T-helper 1 cell treated with Interleukin-12 subunit alpha and Interleukin-12 subunit beta and Interleukin-4 antibody, amounts not matched to agents 30 ng/mL and 1 ng/mL, for 36 hours (primary cell): ENCODE measurements at regions not wholly inside any gene's neighbourhood (a gene's known extent, or its start where the extent isn't known, plus 50 kb on each side); places are given as distances from the start of the nearest gene placed in this dataset.
"Not testable (repeated sequence)": the region's sequence is repeated elsewhere in the genome, so short reads cannot be mapped to it uniquely, and the experiment has no call there.

Experiments used
- intact Hi-C: fragments of 100-400 bp; cut with micrococcal nuclease; formaldehyde crosslinking; loops from one replicate; pipeline ENCODE4 v1.15.1; 2024

DNA sequence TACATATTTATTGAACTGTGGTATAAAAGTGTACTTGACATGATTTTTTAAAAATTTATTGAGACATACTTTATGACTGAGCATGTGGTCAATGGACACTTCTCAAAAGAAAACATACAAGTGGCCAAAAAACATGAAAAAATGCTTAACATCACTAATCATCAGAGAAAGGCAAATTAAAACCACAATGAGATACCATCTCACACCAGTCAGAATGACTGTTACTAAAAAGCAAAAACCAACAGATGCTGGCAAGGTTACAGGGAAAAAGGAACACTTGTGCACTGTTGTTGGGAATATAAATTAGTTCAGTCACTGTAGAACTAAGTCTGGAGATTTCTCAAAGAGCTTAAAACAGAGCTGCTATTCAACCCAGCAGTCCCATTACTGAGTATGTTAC lies 1177.6 kb downstream of the GALC start:
- intact Hi-C loops, result no loop called here

DNA sequence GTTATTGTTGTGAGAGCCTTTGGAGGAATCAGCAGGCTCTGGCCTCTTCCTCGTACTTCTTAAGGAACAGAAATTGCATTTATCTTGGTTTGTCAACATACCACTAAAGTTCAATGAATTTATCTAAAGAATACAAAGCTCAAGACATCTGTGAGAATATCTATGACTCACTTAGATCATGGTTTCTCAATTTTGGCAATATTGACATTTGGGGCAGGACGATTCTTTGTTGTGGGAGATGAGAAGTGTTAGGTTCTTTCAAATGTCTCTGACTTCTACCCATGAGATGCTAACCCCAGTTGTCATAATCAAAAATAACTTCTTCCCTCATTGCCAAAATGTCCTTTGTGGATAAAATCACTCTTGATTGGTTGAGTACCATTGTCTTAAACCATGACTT lies 1190.3 kb downstream of the GALC start:
- intact Hi-C loops, result no loop called here

DNA sequence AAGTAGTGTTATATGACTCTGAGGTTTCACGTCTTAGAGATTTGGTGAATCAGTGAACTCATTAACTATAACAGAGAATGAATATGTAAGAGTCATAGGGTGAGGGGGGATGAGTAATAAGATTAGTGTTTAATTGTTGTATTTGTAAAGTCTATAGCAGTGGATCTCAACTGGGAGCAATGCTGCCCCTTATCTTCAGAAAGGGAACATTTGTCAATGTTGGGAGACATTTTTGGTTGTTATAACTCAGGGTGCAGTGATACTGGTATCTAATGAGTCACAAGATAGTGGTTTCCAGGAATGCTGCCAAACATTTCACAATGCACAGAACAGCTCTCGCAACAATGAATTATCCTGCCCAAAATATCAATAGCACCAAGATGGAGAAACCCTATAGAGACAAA lies 1193.7 kb downstream of the GALC start:
- intact Hi-C loops, result no loop called here

DNA sequence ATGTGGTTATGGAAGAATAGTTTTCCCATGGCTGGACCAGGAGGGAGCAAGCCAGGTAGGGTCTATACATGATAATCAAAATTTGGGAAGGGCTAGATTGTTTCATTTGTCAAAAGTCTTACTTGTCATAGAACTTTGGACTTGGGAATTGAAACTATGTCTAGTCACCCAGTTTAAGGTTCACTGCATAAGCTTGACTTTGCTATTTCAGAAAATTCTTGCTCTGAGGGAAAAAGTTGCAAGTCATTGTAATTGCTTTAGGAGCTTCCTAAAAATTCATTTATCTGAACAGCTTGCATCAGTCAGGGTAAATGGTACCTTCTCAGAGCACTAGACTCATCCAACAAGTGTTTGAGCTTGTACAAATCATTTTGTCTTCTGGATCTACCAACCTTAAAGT lies 1194.7 kb downstream of the GALC start:
- intact Hi-C loops, result no loop called here

DNA sequence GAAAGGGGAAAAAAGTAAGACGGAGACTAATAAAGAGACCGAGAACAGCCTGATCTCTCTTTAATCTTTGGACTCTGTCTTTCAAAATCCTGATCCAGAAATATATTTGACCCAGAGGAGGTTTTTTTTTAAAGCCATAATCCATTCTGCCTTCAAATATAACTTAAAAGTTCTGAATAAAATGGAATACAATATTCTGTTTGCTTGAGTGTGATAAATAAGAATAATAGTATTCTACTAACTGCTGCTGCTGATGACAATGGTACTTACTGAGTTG lies 1196.0 kb downstream of the GALC start:
- intact Hi-C loops, result no loop called here

DNA sequence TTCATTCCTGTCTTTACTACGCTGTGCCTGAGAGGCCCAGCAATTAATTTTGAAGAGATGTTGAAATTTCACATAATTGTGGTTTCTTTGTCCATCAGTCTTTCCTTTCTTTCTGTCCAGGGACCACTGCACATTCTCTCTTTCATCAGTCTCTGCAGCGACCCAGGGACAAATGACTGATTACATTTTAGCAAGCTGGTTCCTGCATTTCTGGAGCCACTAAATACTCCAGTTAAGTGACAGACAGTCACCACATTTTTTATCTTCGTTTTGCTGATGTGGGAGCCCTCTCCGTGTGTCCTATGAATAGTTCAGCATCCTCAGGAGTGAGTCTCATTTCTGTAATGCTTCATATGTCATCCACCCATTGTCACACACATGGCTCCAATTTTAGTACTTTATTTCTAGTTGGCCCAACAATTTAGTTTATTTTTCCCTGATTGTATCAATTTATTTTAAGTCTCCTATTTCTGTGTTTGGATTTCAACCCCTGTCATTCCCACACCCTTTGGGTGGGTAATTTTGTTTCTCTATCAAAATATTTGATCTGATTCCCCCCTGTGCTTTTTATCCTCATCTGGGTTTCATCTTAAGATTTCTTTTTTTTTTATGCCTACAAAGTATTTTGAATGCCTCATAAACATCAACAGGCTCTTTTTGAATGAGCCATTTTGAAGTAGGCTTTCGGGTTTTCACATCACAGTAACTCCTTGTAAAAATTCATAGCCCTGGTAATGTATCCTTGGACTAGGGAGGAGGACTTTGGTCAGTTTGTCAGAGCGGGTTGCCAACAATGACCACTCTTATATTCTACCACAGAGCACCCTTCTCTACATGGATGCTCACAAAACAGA lies 1196.5 kb downstream of the GALC start:
- intact Hi-C loops, result no loop called here

DNA sequence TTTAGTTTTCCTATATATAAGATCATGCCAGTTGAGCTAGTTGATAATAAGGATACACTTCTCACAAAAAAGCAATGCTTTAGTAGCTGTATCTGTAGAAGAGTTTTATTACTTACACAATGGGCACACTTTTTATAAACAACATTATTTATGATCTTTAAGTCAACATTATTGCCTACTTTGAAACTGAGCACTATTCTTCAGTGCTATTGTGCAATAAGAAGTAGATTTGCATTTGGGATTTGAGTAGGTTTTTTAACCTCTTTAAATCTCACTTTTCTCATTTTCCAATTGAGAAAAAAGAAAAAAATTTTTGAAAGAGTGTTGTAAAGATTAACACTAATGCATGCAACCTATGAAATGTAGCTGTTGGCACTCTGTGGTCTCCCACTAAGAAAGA lies 1198.3 kb downstream of the GALC start:
- intact Hi-C loops, result no loop called here

DNA sequence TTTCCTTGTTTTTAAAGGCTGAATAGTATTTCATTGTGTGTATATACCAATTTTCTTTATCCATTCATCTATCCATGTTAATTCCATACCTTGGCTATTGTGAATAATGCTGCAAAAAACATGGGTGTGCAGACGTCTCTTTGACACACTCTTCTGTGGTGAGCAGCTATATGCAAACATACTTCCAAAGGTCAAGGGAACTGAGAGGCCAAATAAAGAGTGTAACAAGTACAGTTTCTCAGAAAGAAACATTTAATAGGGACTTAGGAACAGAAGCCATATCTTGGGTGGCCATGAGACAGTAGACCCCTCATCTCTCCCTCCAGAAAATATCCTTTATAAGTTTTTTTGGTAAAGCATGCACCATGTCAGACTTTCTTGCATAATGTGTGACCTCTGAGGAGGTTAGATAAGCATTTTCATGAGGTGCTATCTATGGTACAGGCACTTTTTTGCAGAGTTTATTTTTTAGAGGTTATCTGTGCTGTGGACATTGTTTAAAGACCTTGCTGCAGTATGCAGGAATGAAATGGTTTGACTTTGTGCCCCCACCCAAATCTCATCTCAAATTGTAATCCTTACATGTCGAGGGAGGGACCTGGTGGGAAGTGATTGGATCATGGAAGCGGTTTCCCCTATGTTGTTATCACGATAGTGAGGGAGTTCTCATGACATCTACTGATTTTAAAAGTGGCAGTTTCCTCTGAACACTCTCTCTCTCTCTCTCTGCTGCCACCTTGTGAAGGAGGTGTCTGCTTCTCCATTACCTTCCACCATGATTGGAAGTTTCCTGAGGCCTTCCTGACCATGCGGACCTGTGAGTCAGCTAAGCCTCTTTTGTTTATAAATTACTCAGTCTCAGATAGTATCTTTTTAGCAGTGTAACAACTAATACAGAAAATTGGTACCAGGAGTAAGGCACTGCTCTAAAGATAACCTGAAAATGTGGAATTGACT lies 1202.3 kb downstream of the GALC start:
- intact Hi-C loops, result no loop called here

DNA sequence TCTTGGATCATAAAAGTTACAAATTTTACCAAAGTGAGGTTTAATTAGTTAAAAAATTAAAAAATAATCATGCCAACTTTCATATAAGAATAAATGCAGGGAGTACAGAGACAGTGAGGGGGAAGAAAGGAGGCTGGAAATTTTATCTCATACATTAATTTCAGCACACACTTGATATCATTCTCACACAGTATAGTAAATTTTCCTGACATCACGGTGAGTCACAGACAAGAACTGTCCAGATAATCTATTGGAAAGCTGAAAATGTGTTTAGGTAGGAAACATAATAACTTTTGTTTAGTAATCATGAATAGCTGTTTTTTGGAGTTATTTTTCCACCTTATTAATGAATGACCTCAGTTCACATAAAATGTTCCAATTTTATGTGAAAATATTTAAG lies 1204.8 kb downstream of the GALC start:
- intact Hi-C loops, result no loop called here

DNA sequence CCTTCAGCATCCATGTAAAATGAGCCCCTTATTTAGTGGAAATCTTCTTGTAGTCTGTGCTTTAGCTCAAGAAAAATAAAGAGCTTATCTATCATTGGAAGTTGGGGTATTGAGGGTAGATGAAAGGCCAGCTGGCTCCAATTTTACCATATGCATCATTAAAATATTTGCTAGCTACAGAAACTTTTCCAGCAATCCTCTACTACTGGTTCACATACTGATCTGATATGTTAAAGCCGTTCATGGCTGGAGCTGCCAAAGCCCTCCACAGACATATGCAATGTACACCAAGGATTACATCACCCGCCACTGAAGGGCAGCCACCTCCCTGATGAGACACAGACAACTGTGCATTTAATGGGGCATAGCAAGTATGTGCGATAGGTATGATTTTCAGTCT lies 1205.3 kb downstream of the GALC start:
- intact Hi-C loops, result no loop called here

DNA sequence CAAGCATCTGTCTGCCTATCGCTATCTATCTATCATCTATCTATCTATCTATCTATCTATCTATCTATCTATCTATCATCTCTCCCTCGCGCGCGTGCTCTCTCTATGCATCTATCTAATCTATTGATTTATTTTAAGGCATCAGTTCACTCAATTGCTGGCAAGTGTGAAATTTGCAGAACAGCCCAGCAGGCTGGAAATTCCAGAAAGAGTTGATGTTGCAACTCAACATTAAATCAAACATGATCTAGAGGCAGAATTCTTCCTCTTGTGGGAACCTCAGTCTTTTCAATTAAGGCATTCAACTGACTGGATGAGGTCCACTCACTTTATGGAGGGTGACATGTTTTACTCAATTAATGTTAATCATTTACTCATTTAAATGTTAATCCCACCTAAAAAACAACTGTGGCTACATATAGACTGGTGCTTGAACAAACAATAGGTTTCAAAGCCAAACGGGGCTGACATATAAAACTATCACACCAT lies 1210.8 kb downstream of the GALC start:
- intact Hi-C loops, result no loop called here

DNA sequence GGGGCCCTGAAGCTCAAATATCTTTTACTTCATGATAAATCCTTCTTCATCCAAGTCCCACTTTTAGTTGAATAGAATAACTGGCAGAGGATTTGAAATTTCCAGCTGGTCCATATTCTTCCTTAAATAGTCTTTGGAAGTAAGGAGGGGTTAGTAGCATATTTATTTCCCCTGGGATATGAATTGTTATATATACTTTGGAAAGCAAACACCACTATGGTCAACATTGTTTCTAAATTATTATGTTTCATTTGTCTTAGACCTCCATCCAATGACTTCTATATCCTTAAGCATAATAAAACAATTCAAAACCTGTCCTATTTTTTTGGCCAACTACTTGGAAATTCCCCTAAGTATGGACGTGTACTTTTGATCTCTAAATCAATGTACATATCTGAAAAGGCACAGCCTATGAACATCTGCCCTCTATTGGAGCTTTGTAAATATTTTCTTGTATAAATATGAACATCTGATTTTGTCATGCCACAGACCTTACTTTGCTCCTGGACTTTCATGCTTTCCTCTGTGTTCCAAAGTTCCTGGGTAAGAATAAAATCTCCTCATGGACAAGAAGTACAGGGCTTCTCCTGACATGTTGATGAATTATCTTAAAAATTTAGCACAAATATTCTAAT lies 1212.0 kb downstream of the GALC start:
- intact Hi-C loops, result no loop called here

DNA sequence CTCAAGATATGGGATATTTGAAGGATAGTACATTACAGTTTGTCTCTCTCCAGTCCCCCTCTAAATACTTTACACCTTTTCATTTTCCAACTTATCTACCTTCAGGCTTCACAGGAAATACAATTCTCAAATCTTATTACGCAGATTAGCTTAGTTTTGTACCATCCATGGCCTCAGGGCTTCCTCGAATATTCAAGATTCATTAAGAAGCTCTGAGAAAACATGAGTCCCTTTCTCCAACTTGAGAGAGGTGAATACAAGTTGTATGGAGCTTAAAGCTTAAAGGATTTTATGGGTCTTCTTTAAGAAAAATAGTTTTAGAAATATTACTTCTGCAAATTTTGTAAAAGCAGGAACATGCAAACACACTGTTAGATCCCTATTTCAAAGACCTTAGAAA lies 1212.5 kb downstream of the GALC start:
- intact Hi-C loops, result no loop called here

DNA sequence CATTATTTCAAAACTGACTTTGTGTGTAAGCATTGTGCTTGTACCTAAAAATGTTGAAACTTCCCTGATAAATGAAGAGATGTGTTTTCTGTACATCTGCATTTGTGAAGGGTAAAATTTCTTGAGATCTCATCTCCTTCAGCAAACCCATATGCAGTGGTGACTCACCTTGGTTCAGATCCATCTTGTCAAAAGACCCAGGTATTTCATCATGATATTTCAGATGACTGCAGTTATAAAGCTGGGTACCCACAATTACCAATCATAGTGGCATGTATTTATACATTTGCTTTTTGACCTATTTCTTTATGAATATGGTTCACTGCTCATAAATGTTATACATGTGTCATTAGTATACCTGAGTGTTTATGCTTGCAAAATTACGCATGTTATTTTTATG lies 1213.6 kb downstream of the GALC start:
- intact Hi-C loops, result no loop called here

DNA sequence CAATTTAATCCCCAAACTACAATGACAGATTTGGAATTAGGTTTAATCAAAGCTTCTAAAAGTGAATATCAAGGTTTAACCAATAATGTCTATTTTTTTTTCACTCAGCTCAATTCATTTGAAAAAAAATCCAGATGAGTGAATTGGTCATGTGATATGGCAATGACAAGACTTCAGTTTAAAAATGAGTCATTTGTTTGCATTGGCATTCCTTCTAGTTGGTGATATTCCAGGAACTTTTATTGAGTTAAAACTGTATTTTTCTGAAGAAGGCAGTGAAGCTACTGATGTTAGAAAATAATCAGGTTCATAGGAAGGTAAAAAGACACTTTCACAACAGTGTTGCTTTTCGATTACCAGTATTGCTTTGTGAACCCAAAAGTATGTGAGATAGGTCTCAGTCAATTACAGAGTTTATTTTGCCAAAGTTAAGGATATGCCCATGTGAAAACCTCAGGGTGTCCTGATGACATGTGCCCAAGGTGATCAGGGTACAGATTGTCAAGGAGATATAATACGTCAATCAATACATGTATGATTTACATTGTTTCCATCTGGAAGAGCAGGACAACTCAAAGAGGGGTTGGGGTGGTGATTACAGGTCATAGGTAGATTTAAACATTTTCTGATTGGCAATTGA lies 1214.9 kb downstream of the GALC start:
- intact Hi-C loops, result no loop called here

DNA sequence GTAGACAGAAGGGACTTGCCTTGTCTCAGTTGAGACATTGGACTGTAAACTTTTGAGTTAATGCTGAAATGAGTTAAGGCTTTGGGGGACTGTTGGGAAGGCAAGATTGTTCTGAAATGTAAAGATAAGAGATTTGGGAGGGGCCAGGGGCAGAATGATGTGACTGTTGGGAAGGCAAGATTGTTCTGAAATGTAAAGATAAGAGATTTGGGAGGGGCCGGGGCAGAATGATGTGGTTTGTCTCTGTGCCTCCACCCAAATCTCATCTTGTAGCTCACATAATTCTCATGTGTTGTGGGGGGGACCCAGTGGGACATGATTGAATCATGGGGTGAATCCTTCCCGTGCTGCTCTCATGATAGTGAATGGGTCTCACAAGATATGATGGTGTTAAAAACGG lies 1217.1 kb downstream of the GALC start:
- intact Hi-C loops, result not testable (repeated sequence)

DNA sequence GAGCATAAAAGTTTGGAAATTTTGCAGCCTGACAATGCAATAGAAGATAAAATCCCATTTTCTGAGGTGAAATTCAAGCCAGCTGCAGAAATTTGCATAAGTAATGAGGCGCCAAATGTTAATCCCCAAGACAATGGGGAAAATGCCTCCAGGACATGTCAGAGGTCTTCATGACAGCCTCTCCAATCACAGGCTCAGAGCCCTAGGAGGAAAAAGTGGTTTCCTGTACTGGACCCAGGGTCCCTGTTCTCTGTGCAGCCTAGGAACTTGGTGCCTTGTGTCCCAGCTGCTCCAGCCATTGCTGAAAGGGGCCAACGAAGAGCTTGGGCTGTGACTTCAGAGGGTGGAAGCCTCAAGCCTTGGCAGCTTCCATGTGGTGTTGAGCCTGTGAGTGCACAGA lies 1218.1 kb downstream of the GALC start:
- intact Hi-C loops, result no loop called here

DNA sequence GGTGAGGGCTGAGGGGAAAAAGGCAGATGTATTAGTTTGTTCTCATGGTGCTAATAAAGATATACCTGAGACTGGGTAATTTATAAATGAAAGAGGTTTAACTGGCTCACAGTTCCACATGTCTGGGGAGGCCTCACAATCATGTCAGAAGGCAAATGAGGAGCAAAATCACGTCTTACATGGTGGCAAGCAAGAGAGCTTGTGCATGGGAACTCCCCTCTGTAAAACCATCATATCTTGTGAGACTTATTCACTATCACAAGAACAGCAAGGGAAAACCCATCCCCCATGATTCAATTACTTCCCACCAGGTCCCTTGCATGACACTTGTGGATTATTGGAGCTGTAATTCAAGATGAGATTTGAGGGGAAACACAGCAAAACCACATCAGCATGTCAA lies 1220.9 kb downstream of the GALC start:
- intact Hi-C loops, result no loop called here

DNA sequence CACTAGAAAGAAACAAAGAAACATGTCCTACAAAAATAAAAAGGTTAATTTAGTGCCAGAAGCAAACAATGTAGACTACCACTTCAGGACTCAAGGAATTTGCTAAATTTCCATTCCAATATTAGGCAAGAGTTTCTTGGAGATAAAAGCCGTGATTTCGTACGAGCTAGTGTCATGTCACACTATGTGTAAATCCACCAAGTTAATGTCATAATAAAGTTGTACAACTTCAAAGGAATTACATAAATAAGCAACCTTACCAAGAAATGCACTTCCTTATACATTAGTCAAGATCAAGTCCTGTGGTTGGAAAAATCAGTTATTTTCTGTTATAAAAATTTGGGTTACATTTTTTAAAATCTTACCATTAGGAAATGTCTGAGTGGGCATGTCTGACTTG lies 1222.8 kb downstream of the GALC start:
- intact Hi-C loops, result no loop called here

DNA sequence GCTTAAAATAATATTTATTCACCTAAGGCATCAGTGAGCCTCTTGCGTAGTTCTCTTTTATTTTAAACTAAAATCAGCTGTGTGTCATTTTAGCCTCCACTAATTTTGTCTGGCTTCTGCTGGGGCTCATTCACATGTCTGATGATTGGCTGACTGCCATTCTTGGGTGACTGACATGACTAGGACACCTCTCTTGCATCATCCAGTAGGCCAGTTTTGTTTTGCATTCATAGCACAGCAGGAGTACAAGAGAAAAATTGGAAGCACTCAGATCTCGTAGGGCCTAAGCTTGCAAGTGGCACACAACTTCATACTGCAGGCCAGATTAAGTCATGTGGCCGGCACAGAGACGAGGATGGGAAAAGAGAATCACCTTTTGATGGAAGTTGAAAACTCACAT lies 1226.5 kb downstream of the GALC start:
- intact Hi-C loops, result no loop called here

DNA sequence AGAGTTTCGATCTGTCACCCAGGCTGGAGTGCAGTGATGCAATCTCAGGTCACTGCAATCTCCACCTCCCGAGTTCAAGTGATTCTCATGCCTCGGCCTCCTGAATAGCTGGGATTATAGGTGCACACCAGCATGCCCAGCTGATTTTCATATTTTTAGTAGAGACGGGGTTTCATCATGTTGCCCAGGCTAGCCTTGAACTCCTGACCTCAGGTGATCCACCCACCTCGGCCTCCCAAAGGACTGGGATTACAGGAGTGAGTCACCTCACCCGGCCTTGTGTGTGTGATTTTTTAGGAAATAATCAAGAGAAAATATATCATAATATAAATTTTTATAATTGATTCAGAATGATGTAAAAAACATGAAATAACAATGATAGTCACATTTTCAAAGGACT lies 1231.4 kb downstream of the GALC start:
- intact Hi-C loops, result no loop called here
